Pancreas (tissue), 10 donors: ENCODE measurements at regions not wholly inside any gene's neighbourhood (a gene's known extent, or its start where the extent isn't known, plus 50 kb on each side); places are given as distances from the start of the nearest gene placed in this dataset.

Source experiments
- ATAC-seq, 4 donors: fragments of 200-7000 bp; cut with Tn5 transposase; one replicate each; pipeline versions ENCODE4 v1.8.0 to v1.9.1; 2020; ENCODE audit warnings: mild to moderate bottlenecking in 4 of 4, moderate library complexity in 4 of 4
- DNase-seq, 6 donors: peaks; one replicate each; pipeline ENCODE4 v3.0.0-alpha.2; 2020
- FAIRE-seq: peaks from 2 replicates; lab custom pipeline; 2012; peaks lifted over from hg19 to GRCh38; lab: Jason Lieb, UNC
- H3K27ac ChIP-seq, 4 donors: fragments of 200-600 bp; sonication (generic); 1 replicate in 3 of 4; 2 replicates in 1 of 4; pipeline versions ENCODE4 v1.5.0 to v1.8.0; 2020
- H3K27me3 ChIP-seq, 4 donors: fragments of 200-600 bp; one replicate each; pipeline ENCODE4 v1.8.0; 2021
- H3K36me3 ChIP-seq, 3 donors: fragments of 200-600 bp; sonication (generic) in 1 of 3; one replicate each; pipeline versions ENCODE4 v1.5.0 to v1.8.0; 2020 to 2021
- H3K4me1 ChIP-seq, 3 donors: fragments of 200-600 bp; one replicate each; pipeline ENCODE4 v1.8.0; 2021
- H3K4me3 ChIP-seq, 4 donors: fragments of 200-600 bp; sonication (generic) in 2 of 4; one replicate each; pipeline versions ENCODE4 v1.5.0 to v1.8.0; 2020 to 2021
- H3K9me3 ChIP-seq, 4 donors: fragments of 200-600 bp; one replicate each; pipeline ENCODE4 v1.8.0; 2021
- CTCF ChIP-seq, 4 donors: fragments of 200-600 bp; sonication (generic) in 3 of 4; IDR thresholded peaks; one replicate each; pipeline versions ENCODE4 v1.5.0 to v1.8.0; 2021; ENCODE audit warnings: antibody characterized with exemption in 4 of 4
- WGBS, 2 donors: extraction: QIAGEN DNeasy Blood & Tissue Kit; methylation state at CpG; one replicate each; pipeline ENCODE4 v1.1.7; 2013; 5-methylcytosine and 5-hydroxymethylcytosine counted together
- intact Hi-C, 3 donors: fragments of 100-400 bp; cut with DNase I; formaldehyde crosslinking; loops; one replicate each; pipeline versions ENCODE4 v1.11.1 to v1.14.2; 2022
- donor health status: healthy with polysubstance abuse.
- donor health status: DM: no; HTN: no; CAD: no; lungs with moderate emphysema.
- donor health status: DM: no; HTN: no; CAD: no.
- donor health status: control.
- donor health status: control.
- donor health status: Bipolar disorder and iron deficiency.
- donor health status: DM: yes; HTN: yes; CAD: no.
- donor health status: DM: no; HTN: no; CAD: no.
- donor health status: DM: no; HTN: no; CAD: no.
- donor health status: DM: yes; HTN: yes; CAD: no.

GRCh38 chr5:174501461-174502069 is 222.8 kb upstream of the MSX2 start:
- TF ChIP-seq CTCF (IDR thresholded peaks at IDR 0.05) = no peak
- H3K4me1 ChIP-seq = no peaks in the 10 kb centered on the region
- H3K9me3 ChIP-seq = no peaks in the 10 kb centered on the region
- peak in 3 of 4 donors; percentile 44 to 56 (median 55) for ATAC-seq
- FAIRE-seq = no peak
- H3K36me3 ChIP-seq = no peaks in the 10 kb centered on the region
- WGBS, 2 donors = 25 to 36% methylated on average over 6 of the region's 6 CpGs
- peak overlapping the region in 1 of 4 donors; percentile 44 for H3K27ac ChIP-seq
- peak in 1 of 6 donors; percentile 11 for DNase-seq
- H3K27me3 ChIP-seq = peaks cover 0 to 4% (median 0%) of the 10 kb centered on the region in 4 donors
- intact Hi-C loops = no loop called here
- no peak overlapping the region for H3K4me3 ChIP-seq

GRCh38 chr5:174503086-174503460 is 221.3 kb upstream of the MSX2 start:
- FAIRE-seq = no peak
- Histone ChIP-seq H3K4me3 (no peak overlapping the region), H3K4me1 (no peaks in the 10 kb centered on the region), H3K27me3 (peaks cover 0 to 4% (median 0%) of the 10 kb centered on the region in 4 donors), H3K27ac (peak overlapping the region in 3 of 4 donors; percentile 1 to 48 (median 15)), H3K36me3 (no peaks in the 10 kb centered on the region), H3K9me3 (no peaks in the 10 kb centered on the region)
- no peak for TF ChIP-seq CTCF (IDR thresholded peaks at IDR 0.05)
- no peak for DNase-seq
- ATAC-seq = peak in 1 of 4 donors; percentile 19
- intact Hi-C loops = no loop called here

GRCh38 chr5:174503461-174504265 is 220.7 kb upstream of the MSX2 start:
- no peak for FAIRE-seq

GRCh38 chr5:174504266-174504726 is 220.1 kb upstream of the MSX2 start:
- intact Hi-C loops = no loop called here
- no peak for FAIRE-seq
- peaks cover 0 to 4% (median 0%) of the 10 kb centered on the region in 4 donors for H3K27me3 ChIP-seq
- H3K4me1 ChIP-seq = no peaks in the 10 kb centered on the region
- DNase-seq = no peak
- peak overlapping the region in 2 of 4 donors; percentile 15 to 25 for H3K27ac ChIP-seq
- WGBS, 2 donors = 20 to 25% methylated on average over 9 of the region's 9 CpGs
- TF ChIP-seq CTCF (IDR thresholded peaks at IDR 0.05) = no peak
- no peaks in the 10 kb centered on the region for H3K36me3 ChIP-seq
- ATAC-seq = no peak
- no peaks in the 10 kb centered on the region for H3K9me3 ChIP-seq
- no peak overlapping the region for H3K4me3 ChIP-seq

More at GRCh38 chr5:174503461-174504265, 220.7 kb upstream of the MSX2 start:
- Histone ChIP-seq H3K4me1 (no peaks in the 10 kb centered on the region), H3K27me3 (peaks cover 0 to 4% (median 0%) of the 10 kb centered on the region in 4 donors), H3K4me3 (no peak overlapping the region), H3K9me3 (no peaks in the 10 kb centered on the region), H3K27ac (peak overlapping the region in 3 of 4 donors; percentile 1 to 48 (median 15)), H3K36me3 (no peaks in the 10 kb centered on the region)
- intact Hi-C loops = no loop called here
- peak; percentile 46 to 83 (median 78) for ATAC-seq
- peak in 2 of 6 donors; percentile 12 to 24 for DNase-seq
- WGBS, 2 donors = 23 to 27% methylated on average over 17 of the region's 17 CpGs
- TF ChIP-seq CTCF (IDR thresholded peaks at IDR 0.05) = no peak
